H9 (cell line): ENCODE measurements at regions not wholly inside any gene's neighbourhood (a gene's known extent, or its start where the extent isn't known, plus 50 kb on each side); places are given as distances from the start of the nearest gene placed in this dataset.
"Not testable (repeated sequence)": the region's sequence is repeated elsewhere in the genome, so short reads cannot be mapped to it uniquely, and the experiment has no call there.

Experiments
- DNase-seq: peaks from one replicate; pipeline ENCODE4 v3.0.0-alpha.2; 2017
- H2AFZ ChIP-seq: one replicate; pipeline ENCODE4 v1.6.1; 2013; ENCODE audit warnings: mild to moderate bottlenecking, low read length, control low read depth, moderate library complexity
- H2AK5ac ChIP-seq: 2 replicates; pipeline ENCODE4 v1.6.1; 2013; ENCODE audit warnings: low read length, control low read depth, mixed read lengths; ENCODE audit not compliant: insufficient read length
- H2BK120ac ChIP-seq: one replicate; pipeline ENCODE4 v1.6.1; 2013; ENCODE audit warnings: low read depth, mild to moderate bottlenecking, low read length, control low read depth, inconsistent platforms; ENCODE audit not compliant: poor library complexity, severe bottlenecking
- H2BK12ac ChIP-seq: 2 replicates; pipeline ENCODE4 v1.6.1; 2013; ENCODE audit warnings: low read length, control low read depth, mixed read lengths, low read depth; ENCODE audit not compliant: insufficient read length
- H2BK15ac ChIP-seq: 2 replicates; pipeline ENCODE4 v1.6.1; 2013; ENCODE audit warnings: low read depth, low read length, control low read depth
- H2BK20ac ChIP-seq: one replicate; pipeline ENCODE4 v1.6.1; 2013; ENCODE audit warnings: low read depth, mild to moderate bottlenecking, low read length, control low read depth, inconsistent platforms; ENCODE audit not compliant: poor library complexity, severe bottlenecking
- H2BK5ac ChIP-seq: 2 replicates; pipeline ENCODE4 v1.6.1; 2013; ENCODE audit warnings: low read length, control low read depth, mixed read lengths; ENCODE audit not compliant: insufficient read length
- H3K14ac ChIP-seq: 2 replicates; pipeline ENCODE4 v1.6.1; 2013; ENCODE audit warnings: low read length, control low read depth; ENCODE audit not compliant: insufficient read depth
- H3K18ac ChIP-seq: 2 replicates; pipeline ENCODE4 v1.6.1; 2013; ENCODE audit warnings: low read depth, mild to moderate bottlenecking, mixed read lengths, low read length, control low read depth; ENCODE audit not compliant: insufficient read length
- H3K23ac ChIP-seq: 2 replicates; pipeline ENCODE4 v1.6.1; 2013; ENCODE audit warnings: low read length, control low read depth, mixed read lengths, low read depth; ENCODE audit not compliant: insufficient read length
- H3K23me2 ChIP-seq: 2 replicates; pipeline ENCODE4 v1.6.1; 2013; ENCODE audit warnings: low read depth, mild to moderate bottlenecking, mixed read lengths, low read length, control low read depth; ENCODE audit not compliant: insufficient read length, poor library complexity, severe bottlenecking
- H3K27ac ChIP-seq: 2 replicates; pipeline ENCODE4 v1.5.1; 2013; ENCODE audit warnings: low read length, control low read depth, mixed read lengths, low read depth; ENCODE audit not compliant: insufficient read length
- H3K27me3 ChIP-seq: 2 replicates; pipeline ENCODE4 v1.6.1; 2013; ENCODE audit warnings: low read length, control low read depth, inconsistent platforms; ENCODE audit not compliant: insufficient read depth
- H3K4ac ChIP-seq: 2 replicates; pipeline ENCODE4 v1.6.1; 2013; ENCODE audit warnings: low read depth, mild to moderate bottlenecking, control low read depth, inconsistent platforms, low read length, moderate library complexity
- H3K4me1 ChIP-seq: 2 replicates; pipeline ENCODE4 v1.6.1; 2013; ENCODE audit warnings: low read length, control low read depth, inconsistent platforms; ENCODE audit not compliant: insufficient read depth
- H3K4me2 ChIP-seq: 2 replicates; pipeline ENCODE4 v1.6.1; 2013; ENCODE audit warnings: low read length, control low read depth, mixed read lengths; ENCODE audit not compliant: insufficient read length, insufficient read depth
- H3K56ac ChIP-seq: 2 replicates; pipeline ENCODE4 v1.6.1; 2013; ENCODE audit warnings: low read depth, mild to moderate bottlenecking, mixed read lengths, low read length, control low read depth; ENCODE audit not compliant: insufficient read length
- H3K79me1 ChIP-seq: 2 replicates; pipeline ENCODE4 v1.6.1; 2013; ENCODE audit warnings: low read depth, mild to moderate bottlenecking, moderate library complexity, low read length, control low read depth, inconsistent platforms; ENCODE audit not compliant: insufficient read depth, poor library complexity, severe bottlenecking
- H3K79me2 ChIP-seq: 2 replicates; pipeline ENCODE4 v1.6.1; 2013; ENCODE audit warnings: low read length, control low read depth, inconsistent platforms; ENCODE audit not compliant: insufficient read depth
- H3K9ac ChIP-seq: 2 replicates; pipeline ENCODE4 v1.6.1; 2013; ENCODE audit warnings: low read length, control low read depth, mixed read lengths; ENCODE audit not compliant: insufficient read length; ENCODE audit errors: extremely low read depth
- H3K9me3 ChIP-seq: one replicate; pipeline ENCODE4 v1.6.1; 2013; ENCODE audit warnings: low read depth, low read length, inconsistent platforms; ENCODE audit not compliant: control insufficient read depth
- H3T11ph ChIP-seq: one replicate; pipeline ENCODE4 v1.6.1; 2013; ENCODE audit warnings: mild to moderate bottlenecking, low read length, control low read depth, inconsistent platforms
- H4K20me1 ChIP-seq: one replicate; pipeline ENCODE4 v1.6.1; 2013; ENCODE audit not compliant: control insufficient read depth, insufficient read length, insufficient read depth
- H4K5ac ChIP-seq: 2 replicates; pipeline ENCODE4 v1.6.1; 2013; ENCODE audit warnings: low read depth, mild to moderate bottlenecking, mixed read lengths, low read length, control low read depth; ENCODE audit not compliant: insufficient read length
- H4K8ac ChIP-seq: replicated peaks from 2 replicates; pipeline ENCODE4 v1.6.1; 2013; ENCODE audit warnings: low read length, control low read depth, mixed read lengths, low read depth; ENCODE audit not compliant: insufficient read length
- H4K91ac ChIP-seq: 2 replicates; pipeline ENCODE4 v1.6.1; 2013; ENCODE audit warnings: low read depth, mild to moderate bottlenecking, moderate library complexity, mixed read lengths, low read length, control low read depth; ENCODE audit not compliant: insufficient read length
- H3K27ac Mint-ChIP-seq, 3 experiments: 2 replicates in 2 of 3; 3 replicates in 1 of 3; pipeline ENCODE4 v1.8.0; 2020 to 2021; ENCODE audit warnings: mixed read lengths in 3 of 3, mild to moderate bottlenecking in 1 of 3, moderate library complexity in 1 of 3
- H3K27me3 Mint-ChIP-seq: 2 replicates; pipeline ENCODE4 v1.8.0; 2021; ENCODE audit warnings: low read depth, mild to moderate bottlenecking, moderate library complexity, mixed read lengths
- H3K36me3 Mint-ChIP-seq, 3 experiments: 2 replicates in 2 of 3; 3 replicates in 1 of 3; pipeline ENCODE4 v1.8.0; 2020 to 2021; ENCODE audit warnings: low read depth in 3 of 3, mixed read lengths in 3 of 3; ENCODE audit not compliant: insufficient read depth in 1 of 3
- H3K4me1 Mint-ChIP-seq, 2 experiments: 2 replicates each; pipeline ENCODE4 v1.8.0; 2020; ENCODE audit warnings: mixed read lengths in 2 of 2
- H3K4me3 Mint-ChIP-seq, 2 experiments: 2 replicates in 1 of 2; 3 replicates in 1 of 2; pipeline ENCODE4 v1.8.0; 2020 to 2021; ENCODE audit warnings: mild to moderate bottlenecking in 2 of 2, mixed read lengths in 2 of 2, moderate library complexity in 1 of 2
- H3K9me3 Mint-ChIP-seq, 2 experiments: 2 replicates in 1 of 2; 3 replicates in 1 of 2; pipeline ENCODE4 v1.8.0; 2020; ENCODE audit warnings: mild to moderate bottlenecking in 2 of 2, mixed read lengths in 2 of 2, moderate library complexity in 1 of 2
- CTCF ChIP-seq: fragments of 200-600 bp; sonication (generic); conservative IDR thresholded peaks from 3 replicates; pipeline ENCODE4 v1.8.0; 2021; ENCODE audit warnings: antibody characterized with exemption, mild to moderate bottlenecking
- WGBS: extraction: QIAGEN DNeasy Blood & Tissue Kit; methylation state at CpG from one replicate; pipeline ENCODE4 v1.1.7; 2013; ENCODE audit warnings: missing lambda C conversion rate, low lambda C conversion rate, mixed read lengths; ENCODE audit not compliant: insufficient read length; ENCODE audit errors: extremely low coverage; 5-methylcytosine and 5-hydroxymethylcytosine counted together

GRCh38 chr14:106269451-106270204, 743.2 kb downstream of the TMEM121 start:
- no peak overlapping the region for H3K4me2 ChIP-seq
- H4K20me1 ChIP-seq = no peaks in the 10 kb centered on the region
- H3K36me3 Mint-ChIP-seq = peaks cover 6 to 16% (median 9%) of the 10 kb centered on the region in 3 experiments
- H3K56ac ChIP-seq = no peak overlapping the region
- H3K18ac ChIP-seq = no peak overlapping the region
- peaks cover 83 to 94% of the 10 kb centered on the region in 2 experiments for H3K9me3 Mint-ChIP-seq
- H2AFZ ChIP-seq = no peak overlapping the region
- no peak overlapping the region for H2AK5ac ChIP-seq
- H3K9ac ChIP-seq = no peak overlapping the region
- no peak overlapping the region for H3K4ac ChIP-seq
- no peak overlapping the region for H3K27ac Mint-ChIP-seq
- DNase-seq = no peak
- H3T11ph ChIP-seq = no peak overlapping the region
- no peak overlapping the region for H2BK20ac ChIP-seq
- no peak overlapping the region for H4K8ac ChIP-seq
- H4K5ac ChIP-seq = no peak overlapping the region
- no peak overlapping the region for H2BK120ac ChIP-seq
- H2BK5ac ChIP-seq = no peak overlapping the region
- H3K4me3 Mint-ChIP-seq = no peak overlapping the region
- peaks cover 85% of the 10 kb centered on the region for H3K9me3 ChIP-seq
- no peak overlapping the region for H3K14ac ChIP-seq
- no peaks in the 10 kb centered on the region for H3K27me3 ChIP-seq
- TF ChIP-seq CTCF = no peak
- no peaks in the 10 kb centered on the region for H3K4me1 ChIP-seq
- no peaks in the 10 kb centered on the region for H3K4me1 Mint-ChIP-seq
- H3K27me3 Mint-ChIP-seq = no peaks in the 10 kb centered on the region; the same call in none of the 2 replicates
- H3K27ac ChIP-seq = no peak overlapping the region
- no peak overlapping the region for H2BK15ac ChIP-seq
- H3K79me2 ChIP-seq = no peaks in the 10 kb centered on the region
- H4K91ac ChIP-seq = no peak overlapping the region
- H2BK12ac ChIP-seq = no peak overlapping the region
- H3K23ac ChIP-seq = no peak overlapping the region
- no peaks in the 10 kb centered on the region for H3K23me2 ChIP-seq
- no CpG with 5 or more reads among the region's 12 CpGs for WGBS
- H3K79me1 ChIP-seq = no peaks in the 10 kb centered on the region

GRCh38 chr14:106270476-106271121, 744.2 kb downstream of the TMEM121 start:
- H3K4me1 ChIP-seq, H2AK5ac ChIP-seq, H3K23ac ChIP-seq, H4K91ac ChIP-seq, H3K18ac ChIP-seq, H3K4me1 Mint-ChIP-seq, H2BK20ac ChIP-seq, H3K27ac ChIP-seq, H2BK5ac ChIP-seq, H3K14ac ChIP-seq, DNase-seq, H2AFZ ChIP-seq, H4K8ac ChIP-seq, H3K9ac ChIP-seq, H3K27ac Mint-ChIP-seq, H2BK12ac ChIP-seq, H3K56ac ChIP-seq, H4K5ac ChIP-seq, H3K4ac ChIP-seq, H3K27me3 ChIP-seq, H3K79me1 ChIP-seq, H3K23me2 ChIP-seq, H2BK15ac ChIP-seq, H3K79me2 ChIP-seq, H3K4me3 Mint-ChIP-seq, H2BK120ac ChIP-seq, H4K20me1 ChIP-seq, H3K27me3 Mint-ChIP-seq, H3K4me2 ChIP-seq, H3T11ph ChIP-seq: not testable (repeated sequence)
- WGBS = no CpG with 5 or more reads among the region's 4 CpGs
- peaks cover 87% of the 10 kb centered on the region for H3K9me3 ChIP-seq
- H3K36me3 Mint-ChIP-seq = peaks cover 5 to 15% (median 9%) of the 10 kb centered on the region in 3 experiments
- peaks cover 84 to 94% of the 10 kb centered on the region in 2 experiments for H3K9me3 Mint-ChIP-seq
